ENCODE measurements at regions not wholly inside any gene's neighbourhood (a gene's known extent, or its start where the extent isn't known, plus 50 kb on each side); places are given as distances from the start of the nearest gene placed in this dataset.
"Not testable (repeated sequence)": the region's sequence is repeated elsewhere in the genome, so short reads cannot be mapped to it uniquely, and the experiment has no call there.

GRCh38 chr18:78246588-78246987 lies 733.0 kb upstream of the SALL3 start:
- no peak for DNase-seq (ENCODE audit: low read depth)
- Histone ChIP-seq H3K9ac (ENCODE audit: low read length) (no peak overlapping the region), H3K4me3 (ENCODE audit: low read length) (no peak overlapping the region), H3K9me3 (ENCODE audit: control insufficient read depth, low read length) (no peaks in the 10 kb centered on the region), H3K27me3 (replicated peaks; ENCODE audit: control insufficient read depth, insufficient read depth, low read length) (peaks cover 8% of the 10 kb centered on the region), H3K36me3 (ENCODE audit: control insufficient read depth, insufficient read depth, low read length, severe bottlenecking) (no peaks in the 10 kb centered on the region), H3K4me1 (ENCODE audit: control insufficient read depth, insufficient read depth, low read length) (peaks cover 18% of the 10 kb centered on the region)

DNA sequence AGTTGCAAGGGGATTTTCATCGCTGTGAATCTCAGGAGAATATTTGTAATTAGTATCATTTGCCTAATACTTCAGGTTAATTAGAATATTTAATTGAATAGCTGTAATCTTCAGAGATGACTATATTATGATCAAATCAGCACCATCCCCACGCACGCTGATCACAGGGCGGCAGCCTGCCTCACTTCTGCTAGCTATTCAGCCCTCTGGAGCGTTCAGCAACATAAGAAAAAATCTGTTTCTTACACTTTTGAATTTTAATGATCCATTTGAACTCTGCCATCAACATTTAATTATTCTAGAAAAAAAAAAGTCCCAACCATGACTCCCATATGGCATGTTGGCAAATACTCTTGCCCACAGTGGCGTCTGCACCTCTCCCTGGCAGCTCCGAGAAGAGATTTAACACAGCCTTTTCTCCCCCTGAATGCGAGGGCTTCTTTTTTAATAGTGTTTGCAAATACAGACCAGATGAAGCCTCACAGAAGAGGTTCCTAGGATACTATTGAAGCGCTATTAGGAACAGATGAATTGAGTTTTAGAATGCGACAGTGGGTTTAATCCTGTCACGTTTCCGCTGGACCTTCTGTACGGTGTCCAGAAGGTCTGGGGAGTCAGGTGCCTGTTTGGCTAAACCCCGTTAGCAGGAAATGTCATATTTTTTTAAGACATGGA lies 731.9 kb upstream of the SALL3 start:
- DNase-seq (ENCODE audit: low read depth), result no peak

GRCh38 chr18:78255013-78255412 lies 724.6 kb upstream of the SALL3 start:
- Histone ChIP-seq H3K4me3 (ENCODE audit: low read length) (no peak overlapping the region), H3K9me3 (ENCODE audit: control insufficient read depth, low read length) (no peaks in the 10 kb centered on the region), H3K9ac (ENCODE audit: low read length) (no peak overlapping the region), H3K36me3 (ENCODE audit: control insufficient read depth, insufficient read depth, low read length, severe bottlenecking) (no peaks in the 10 kb centered on the region), H3K27me3 (replicated peaks; ENCODE audit: control insufficient read depth, insufficient read depth, low read length) (no peaks in the 10 kb centered on the region), H3K4me1 (ENCODE audit: control insufficient read depth, insufficient read depth, low read length) (no peaks in the 10 kb centered on the region)
- no peak for DNase-seq (ENCODE audit: low read depth)

More for the DNA sequence above, 731.9 kb upstream of the SALL3 start:
- Histone ChIP-seq H3K9me3 (ENCODE audit: control insufficient read depth, low read length) (no peaks in the 10 kb centered on the region), H3K27me3 (replicated peaks; ENCODE audit: control insufficient read depth, insufficient read depth, low read length) (peaks cover 8% of the 10 kb centered on the region), H3K36me3 (ENCODE audit: control insufficient read depth, insufficient read depth, low read length, severe bottlenecking) (no peaks in the 10 kb centered on the region), H3K4me1 (ENCODE audit: control insufficient read depth, insufficient read depth, low read length) (peaks cover 7% of the 10 kb centered on the region), H3K4me3 (ENCODE audit: low read length) (no peak overlapping the region), H3K9ac (ENCODE audit: low read length) (no peak overlapping the region)

GRCh38 chr18:78268226-78268988 lies 711.2 kb upstream of the SALL3 start:
- H3K9me3 ChIP-seq (ENCODE audit: control insufficient read depth, low read length), result peaks cover 5% of the 10 kb centered on the region
- no peak overlapping the region for H3K4me3 ChIP-seq (ENCODE audit: low read length)
- H3K4me1 ChIP-seq (ENCODE audit: control insufficient read depth, insufficient read depth, low read length), result no peaks in the 10 kb centered on the region
- DNase-seq (ENCODE audit: low read depth), result no peak
- H3K9ac ChIP-seq (ENCODE audit: low read length), result no peak overlapping the region
- no peaks in the 10 kb centered on the region for H3K27me3 ChIP-seq (replicated peaks; ENCODE audit: control insufficient read depth, insufficient read depth, low read length)
- no peaks in the 10 kb centered on the region for H3K36me3 ChIP-seq (ENCODE audit: control insufficient read depth, insufficient read depth, low read length, severe bottlenecking)

DNA sequence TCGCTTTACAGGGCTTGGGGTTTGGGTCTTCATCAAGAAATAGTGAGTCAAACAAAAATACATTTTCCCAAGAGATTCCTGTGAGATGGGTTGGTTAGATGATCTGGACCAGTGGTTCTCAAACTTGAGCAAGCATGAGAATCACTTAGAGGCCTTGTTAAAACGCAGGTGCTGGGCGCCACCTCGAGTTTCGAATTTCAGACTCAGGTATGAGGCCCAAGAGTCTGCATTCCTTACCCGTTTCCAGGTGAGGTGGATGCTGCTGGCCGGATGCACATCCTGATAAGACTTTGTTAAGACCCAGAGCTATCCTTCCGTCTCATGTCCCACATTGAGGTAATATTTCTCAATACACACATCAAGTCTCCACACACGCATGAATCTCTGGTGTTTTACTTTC lies 707.8 kb upstream of the SALL3 start:
- no peak for DNase-seq (ENCODE audit: low read depth)
- Histone ChIP-seq H3K9ac (ENCODE audit: low read length) (no peak overlapping the region), H3K36me3 (ENCODE audit: control insufficient read depth, insufficient read depth, low read length, severe bottlenecking) (no peaks in the 10 kb centered on the region), H3K4me1 (ENCODE audit: control insufficient read depth, insufficient read depth, low read length) (no peaks in the 10 kb centered on the region), H3K4me3 (ENCODE audit: low read length) (no peak overlapping the region), H3K27me3 (replicated peaks; ENCODE audit: control insufficient read depth, insufficient read depth, low read length) (no peaks in the 10 kb centered on the region), H3K9me3 (ENCODE audit: control insufficient read depth, low read length) (peaks cover 21% of the 10 kb centered on the region)

- Histone ChIP-seq H3K36me3 (ENCODE audit: control insufficient read depth, insufficient read depth, low read length, severe bottlenecking) (no peaks in the 10 kb centered on the region), H3K4me1 (ENCODE audit: control insufficient read depth, insufficient read depth, low read length) (no peaks in the 10 kb centered on the region), H3K4me3 (ENCODE audit: low read length) (no peak overlapping the region), H3K27me3 (replicated peaks; ENCODE audit: control insufficient read depth, insufficient read depth, low read length) (no peaks in the 10 kb centered on the region), H3K9ac (ENCODE audit: low read length) (no peak overlapping the region), H3K9me3 (ENCODE audit: control insufficient read depth, low read length) (peaks cover 16% of the 10 kb centered on the region)
- no peak for DNase-seq (ENCODE audit: low read depth)
Measured at GRCh38 chr18:78273876-78274275, 705.7 kb upstream of the SALL3 start.

DNA sequence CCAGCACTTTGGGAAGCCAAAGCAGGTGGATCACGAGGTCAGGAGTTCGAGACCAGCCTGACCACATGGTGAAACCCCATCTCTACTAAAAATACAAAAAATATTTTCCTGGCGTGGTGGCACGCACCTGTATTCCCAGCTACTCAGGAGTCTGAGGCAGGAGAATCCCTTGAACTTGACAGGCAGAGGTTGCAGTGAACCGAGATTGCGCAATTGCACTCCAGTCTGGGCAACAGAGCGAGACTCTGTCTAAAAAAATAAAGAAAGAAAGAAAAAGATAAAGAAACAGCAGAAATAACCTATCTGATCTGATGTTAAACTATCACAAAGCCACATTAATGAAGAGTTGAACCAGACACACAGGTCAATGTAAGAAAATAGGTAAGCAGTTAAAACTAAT lies 696.2 kb upstream of the SALL3 start:
- H3K27me3 ChIP-seq (replicated peaks; ENCODE audit: control insufficient read depth, insufficient read depth, low read length), result not testable (repeated sequence)

DNA sequence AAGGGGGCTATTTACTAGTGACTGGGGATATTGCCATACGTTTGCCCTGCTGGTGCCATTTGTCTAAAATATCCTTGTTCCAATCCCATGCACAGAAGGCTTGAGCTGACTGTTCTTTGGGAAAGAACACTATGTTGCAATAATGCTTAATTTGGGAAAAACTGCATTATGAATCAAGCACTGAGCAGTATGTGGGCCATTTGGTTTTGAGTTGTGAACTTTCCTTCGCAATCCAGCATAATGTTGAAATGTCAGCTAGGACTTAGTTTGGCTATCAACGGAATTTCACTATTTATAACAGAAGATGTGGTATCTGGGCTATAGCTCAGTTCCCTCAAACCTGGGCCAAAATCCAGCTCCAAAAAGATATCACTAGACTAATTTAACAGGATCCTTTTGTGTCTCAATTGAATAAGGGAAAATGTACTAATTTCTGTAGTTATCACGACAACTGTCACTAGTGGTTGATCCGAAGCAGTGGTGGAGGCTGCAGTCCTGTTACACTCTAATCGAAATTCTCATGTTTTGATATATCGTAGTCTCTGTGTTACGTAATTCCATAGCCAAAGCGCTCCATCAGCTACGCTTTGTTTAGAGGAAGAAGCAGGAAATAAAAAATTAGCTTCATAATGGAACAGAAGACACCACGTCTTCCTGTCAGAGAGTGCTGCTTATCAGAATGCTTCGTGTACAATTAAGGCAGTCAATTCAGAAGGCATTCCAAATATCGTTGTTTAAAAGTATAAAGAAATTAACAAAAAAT lies 686.8 kb upstream of the SALL3 start:
- H3K4me3 ChIP-seq (ENCODE audit: low read length), result no peak overlapping the region
- no peak overlapping the region for H3K9ac ChIP-seq (ENCODE audit: low read length)
- H3K36me3 ChIP-seq (ENCODE audit: control insufficient read depth, insufficient read depth, low read length, severe bottlenecking), result no peaks in the 10 kb centered on the region
- H3K27me3 ChIP-seq (replicated peaks; ENCODE audit: control insufficient read depth, insufficient read depth, low read length), result no peaks in the 10 kb centered on the region
- H3K9me3 ChIP-seq (ENCODE audit: control insufficient read depth, low read length), result peaks cover 4% of the 10 kb centered on the region
- no peak for DNase-seq (ENCODE audit: low read depth)
- H3K4me1 ChIP-seq (ENCODE audit: control insufficient read depth, insufficient read depth, low read length), result no peaks in the 10 kb centered on the region

More for the DNA sequence above, 696.2 kb upstream of the SALL3 start:
- H3K9me3 ChIP-seq (ENCODE audit: control insufficient read depth, low read length); H3K36me3 ChIP-seq (ENCODE audit: control insufficient read depth, insufficient read depth, low read length, severe bottlenecking); H3K4me1 ChIP-seq (ENCODE audit: control insufficient read depth, insufficient read depth, low read length); H3K9ac ChIP-seq (ENCODE audit: low read length); H3K4me3 ChIP-seq (ENCODE audit: low read length); DNase-seq (ENCODE audit: low read depth): not testable (repeated sequence)

- H3K36me3 ChIP-seq (ENCODE audit: control insufficient read depth, insufficient read depth, low read length, severe bottlenecking), result no peaks in the 10 kb centered on the region
- peaks cover 4% of the 10 kb centered on the region for H3K9me3 ChIP-seq (ENCODE audit: control insufficient read depth, low read length)
- no peak overlapping the region for H3K9ac ChIP-seq (ENCODE audit: low read length)
- no peak for DNase-seq (ENCODE audit: low read depth)
- no peaks in the 10 kb centered on the region for H3K27me3 ChIP-seq (replicated peaks; ENCODE audit: control insufficient read depth, insufficient read depth, low read length)
- no peak overlapping the region for H3K4me3 ChIP-seq (ENCODE audit: low read length)
- no peaks in the 10 kb centered on the region for H3K4me1 ChIP-seq (ENCODE audit: control insufficient read depth, insufficient read depth, low read length)
Measured at GRCh38 chr18:78293540-78293939, 686.1 kb upstream of the SALL3 start.

- no peak for DNase-seq (ENCODE audit: low read depth)
- H3K4me1 ChIP-seq (ENCODE audit: control insufficient read depth, insufficient read depth, low read length), result no peaks in the 10 kb centered on the region
- H3K9me3 ChIP-seq (ENCODE audit: control insufficient read depth, low read length), result peaks cover 4% of the 10 kb centered on the region
- H3K36me3 ChIP-seq (ENCODE audit: control insufficient read depth, insufficient read depth, low read length, severe bottlenecking), result no peaks in the 10 kb centered on the region
- no peak overlapping the region for H3K4me3 ChIP-seq (ENCODE audit: low read length)
- no peak overlapping the region for H3K9ac ChIP-seq (ENCODE audit: low read length)
- no peaks in the 10 kb centered on the region for H3K27me3 ChIP-seq (replicated peaks; ENCODE audit: control insufficient read depth, insufficient read depth, low read length)
Measured at GRCh38 chr18:78293940-78294541, 685.6 kb upstream of the SALL3 start.

DNA sequence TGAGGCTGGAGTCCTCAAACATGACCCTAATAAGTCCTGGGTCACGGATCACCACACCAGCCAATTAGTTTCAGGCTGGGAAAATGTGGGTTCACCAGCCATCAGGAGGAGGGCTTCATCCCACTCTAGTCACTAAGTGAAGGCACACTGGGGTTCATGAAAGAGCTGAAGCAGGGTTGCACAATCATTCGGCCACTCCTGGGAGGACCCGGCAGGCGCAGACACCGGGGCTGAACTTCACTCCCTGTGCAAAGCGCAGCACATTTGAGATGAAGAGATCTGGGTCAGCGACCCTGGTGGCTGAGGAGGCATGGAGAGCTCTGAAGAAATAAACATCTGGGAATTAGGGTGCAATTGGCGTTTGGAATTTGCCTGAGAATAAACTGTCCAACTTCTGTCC lies 684.4 kb upstream of the SALL3 start:
- no peaks in the 10 kb centered on the region for H3K4me1 ChIP-seq (ENCODE audit: control insufficient read depth, insufficient read depth, low read length)
- H3K27me3 ChIP-seq (replicated peaks; ENCODE audit: control insufficient read depth, insufficient read depth, low read length), result no peaks in the 10 kb centered on the region
- H3K36me3 ChIP-seq (ENCODE audit: control insufficient read depth, insufficient read depth, low read length, severe bottlenecking), result no peaks in the 10 kb centered on the region
- no peak overlapping the region for H3K4me3 ChIP-seq (ENCODE audit: low read length)
- no peak for DNase-seq (ENCODE audit: low read depth)
- no peak overlapping the region for H3K9ac ChIP-seq (ENCODE audit: low read length)
- H3K9me3 ChIP-seq (ENCODE audit: control insufficient read depth, low read length), result peaks cover 4% of the 10 kb centered on the region
